ENCODE measurements at regions not wholly inside any gene's neighbourhood (a gene's known extent, or its start where the extent isn't known, plus 50 kb on each side); places are given as distances from the start of the nearest gene placed in this dataset.

DNA sequence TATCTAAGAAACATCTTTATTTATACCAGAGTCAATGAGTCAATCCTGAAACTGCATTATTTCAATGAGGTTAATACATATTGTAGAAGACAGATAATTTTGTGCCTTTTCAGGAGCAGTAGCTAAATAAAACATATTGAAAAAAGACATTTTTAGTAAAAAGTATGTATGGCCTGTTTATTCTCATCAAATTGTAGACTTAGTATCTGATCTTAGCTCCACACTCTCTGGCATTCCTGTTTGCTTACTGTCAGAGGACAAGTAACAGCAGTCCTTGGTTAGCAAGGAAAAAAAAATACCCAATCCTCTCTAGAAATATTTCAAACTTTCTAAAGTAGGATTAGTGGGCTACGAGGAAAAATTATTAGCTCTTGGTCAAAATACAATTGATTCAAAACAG, 50.5 kb upstream of the GUCY1A1 start:
- no peak for DNase-seq

DNA sequence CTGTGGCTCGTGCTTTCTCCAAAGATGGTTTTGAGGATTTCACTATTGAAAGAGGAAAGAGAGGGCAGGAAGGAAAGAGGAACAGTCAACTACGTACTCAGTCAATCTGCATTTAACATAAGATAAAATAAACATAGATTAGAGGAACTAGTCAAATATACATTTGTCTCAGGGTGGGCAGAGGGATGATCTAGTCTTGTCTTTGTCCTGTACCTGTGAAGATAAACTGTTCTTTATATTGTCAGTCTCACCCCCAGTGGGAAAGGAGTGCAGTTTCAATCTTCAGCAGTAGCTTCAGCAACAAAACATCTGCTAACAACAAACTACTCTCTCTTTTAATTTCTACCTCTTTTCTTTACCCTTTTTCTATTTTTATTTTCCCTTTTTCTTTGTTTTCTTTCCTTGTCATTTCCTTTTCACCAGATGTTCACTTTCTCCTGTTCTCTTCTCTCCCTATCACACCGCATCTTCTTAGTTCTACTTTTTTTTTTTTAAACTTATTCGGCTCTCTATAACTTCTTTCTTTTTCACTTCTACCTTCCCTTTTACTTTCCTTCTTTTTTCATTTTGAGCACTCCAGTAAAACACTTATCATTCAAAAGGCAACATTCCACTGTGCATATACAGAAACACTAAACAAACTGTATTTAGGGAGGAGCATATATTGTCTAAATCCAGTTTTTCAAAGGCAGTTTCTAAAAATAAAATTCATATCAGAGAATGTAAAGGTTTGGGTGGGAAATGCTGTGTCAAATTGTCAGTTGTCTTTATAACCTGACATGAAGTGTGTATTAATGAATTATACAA, 51.4 kb upstream of the GUCY1A1 start:
- no peak for DNase-seq

DNA sequence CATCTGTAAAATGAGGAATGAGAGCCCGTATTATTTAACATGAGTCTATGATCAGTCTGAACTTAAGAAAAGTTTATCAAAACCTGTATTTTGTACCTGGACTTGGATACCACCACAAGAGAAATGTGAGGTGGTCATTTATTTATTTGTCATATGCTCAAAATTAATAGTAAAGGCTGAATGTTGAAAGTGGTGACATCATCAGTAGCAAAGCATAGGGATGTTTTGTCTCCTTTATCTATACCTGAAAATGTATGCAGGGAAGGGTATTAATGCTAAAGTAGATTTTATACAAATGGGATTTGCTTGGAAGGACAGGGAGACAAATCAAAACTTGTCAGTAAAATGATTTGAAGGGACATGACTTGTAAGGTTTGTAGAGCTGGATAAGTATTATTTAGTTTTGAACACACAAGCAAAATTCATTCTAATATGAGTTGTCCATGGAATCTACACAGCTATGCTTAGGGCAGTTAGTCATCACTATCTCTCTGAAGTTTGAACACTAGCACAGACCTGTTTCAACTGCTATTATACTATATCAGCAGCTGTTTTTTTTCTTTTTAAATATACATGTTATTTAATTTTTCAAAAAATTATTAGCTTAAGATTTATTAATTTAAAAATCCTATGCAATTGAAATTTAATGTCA, 52.4 kb upstream of the GUCY1A1 start:
- no peak for DNase-seq

DNA sequence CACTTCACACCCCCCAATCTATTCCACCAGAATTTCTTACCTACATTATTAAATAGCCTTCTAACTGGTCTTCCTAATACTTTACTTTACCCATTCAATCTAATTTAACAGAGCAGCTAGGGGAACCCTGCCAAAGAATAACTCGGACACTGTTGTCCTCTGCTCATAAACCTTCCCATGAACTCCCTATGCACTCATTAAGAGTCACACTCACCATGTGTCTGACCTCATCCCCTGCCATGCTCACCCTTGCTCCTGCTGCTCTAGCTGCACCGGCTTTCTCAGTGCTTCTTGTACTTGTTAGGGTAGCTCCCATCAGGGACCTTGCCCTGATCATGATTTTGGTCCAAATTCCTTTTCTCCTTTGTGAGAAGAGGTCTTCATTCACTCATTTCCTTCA, 54.6 kb upstream of the GUCY1A1 start:
- DNase-seq = no peak

DNA sequence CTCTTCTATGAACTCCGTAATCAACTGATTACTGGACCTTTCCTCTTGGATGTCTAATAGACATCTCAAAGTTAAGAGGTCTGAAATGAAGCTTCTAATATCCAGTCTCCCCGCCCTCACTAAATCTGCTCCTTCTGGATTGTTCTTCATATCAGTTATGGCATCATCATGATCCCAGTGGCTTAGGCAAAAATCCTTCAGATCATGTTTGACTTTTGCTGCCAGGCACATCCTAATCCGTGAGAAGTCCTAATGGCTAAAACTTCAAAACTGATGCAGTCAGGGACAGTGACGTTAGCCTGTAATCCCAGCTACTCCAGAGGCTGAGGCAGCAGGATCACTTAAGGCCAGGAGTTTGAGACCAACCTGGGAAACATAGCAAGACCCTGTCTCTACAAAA, 55.1 kb upstream of the GUCY1A1 start:
- no peak for DNase-seq

DNA sequence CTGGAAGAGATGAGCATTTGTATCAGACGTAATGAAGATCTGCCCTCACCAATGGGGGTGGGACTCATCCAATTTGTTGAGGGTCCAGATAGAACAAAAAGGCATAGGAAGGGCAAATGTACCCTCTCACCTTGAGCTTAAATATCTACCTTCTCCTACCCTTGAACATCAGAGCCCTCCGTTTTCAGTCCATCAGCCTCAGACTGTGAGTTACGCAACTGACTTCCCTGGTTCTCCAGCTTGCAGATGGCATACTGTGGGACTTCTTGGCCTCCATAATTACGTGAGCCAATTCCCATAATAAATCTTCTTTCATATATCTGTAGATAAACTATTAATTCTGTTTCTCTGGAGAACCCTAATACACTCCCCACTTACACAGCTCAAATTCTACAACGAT, 56.5 kb upstream of the GUCY1A1 start:
- DNase-seq = no peak

DNA sequence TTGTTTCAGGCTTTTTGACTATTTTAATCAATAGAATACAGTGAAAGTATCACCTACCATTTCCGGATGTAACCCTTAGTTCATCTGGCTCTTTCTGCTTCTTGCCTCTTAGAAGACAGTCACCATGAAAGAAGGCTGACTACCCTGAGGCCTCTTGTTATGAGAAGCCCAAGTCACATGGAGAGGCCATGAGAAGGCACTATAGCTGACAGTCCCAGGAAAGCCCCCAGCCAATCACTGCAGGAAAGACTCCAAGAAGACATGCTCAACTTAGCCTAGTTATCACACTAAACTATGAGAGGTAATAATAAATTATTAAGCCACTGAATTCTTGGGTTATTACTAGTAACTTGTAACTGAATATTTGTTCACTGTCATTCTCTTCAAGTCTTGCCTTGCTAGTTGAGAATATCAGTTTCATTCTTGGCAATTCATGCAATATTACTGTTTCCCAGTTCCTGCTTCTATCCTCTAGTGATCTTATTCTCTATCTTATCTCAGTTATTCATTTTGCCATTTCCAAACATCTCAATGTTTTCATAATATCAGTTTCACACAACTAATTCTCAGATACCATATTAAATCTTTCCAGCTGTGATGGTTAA, 57.1 kb upstream of the GUCY1A1 start:
- no peak for DNase-seq

DNA sequence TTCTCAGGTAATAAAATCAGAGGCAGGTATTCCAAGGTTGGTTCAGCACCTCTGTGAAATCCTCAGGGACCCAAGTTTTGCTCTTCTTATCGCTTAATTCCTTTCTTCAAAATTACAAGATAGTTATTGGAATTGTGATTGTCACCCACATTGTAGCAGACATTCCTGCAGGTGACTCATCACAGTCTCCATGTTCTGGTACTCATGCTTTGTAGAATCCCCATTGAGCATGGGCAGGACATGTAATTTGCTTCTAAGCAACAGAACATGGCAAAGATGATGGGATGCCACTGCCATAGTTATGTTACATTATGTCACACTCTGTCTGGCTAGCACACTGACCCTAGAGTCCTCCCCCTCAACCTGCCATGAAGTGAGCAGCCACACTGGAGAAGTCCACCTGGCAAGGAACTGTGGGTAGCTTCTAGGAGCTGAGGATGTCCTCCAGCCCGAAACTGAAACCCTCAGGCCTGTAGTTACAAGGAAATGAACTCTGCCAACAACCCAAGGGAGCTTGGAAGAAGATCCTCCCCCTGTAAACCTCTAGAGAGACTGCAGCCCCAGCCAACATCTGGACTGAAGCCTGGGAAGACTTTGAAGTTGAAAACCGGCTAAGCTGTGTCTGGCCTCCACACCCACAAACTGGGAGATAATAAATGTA, 58.3 kb upstream of the GUCY1A1 start:
- DNase-seq = no peak

DNA sequence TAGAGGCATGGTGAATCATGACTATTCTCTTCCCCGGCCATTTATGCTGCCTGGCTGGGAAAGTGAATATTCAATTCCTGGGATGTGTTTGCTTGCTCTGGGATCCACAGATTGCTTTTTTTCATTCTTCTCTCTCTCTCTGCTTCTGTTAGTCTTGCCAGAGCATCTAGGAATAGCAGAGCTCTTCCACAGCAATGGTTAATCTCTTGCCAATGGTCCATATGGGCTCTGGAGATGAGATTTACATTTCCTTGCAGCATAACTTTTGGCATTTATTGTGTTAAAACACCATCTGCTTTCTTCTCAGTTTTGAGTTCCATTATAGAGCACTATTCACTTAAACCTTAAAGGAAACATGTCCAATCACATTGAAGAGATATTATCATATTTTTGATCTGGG, 59.2 kb upstream of the GUCY1A1 start:
- no peak for DNase-seq

DNA sequence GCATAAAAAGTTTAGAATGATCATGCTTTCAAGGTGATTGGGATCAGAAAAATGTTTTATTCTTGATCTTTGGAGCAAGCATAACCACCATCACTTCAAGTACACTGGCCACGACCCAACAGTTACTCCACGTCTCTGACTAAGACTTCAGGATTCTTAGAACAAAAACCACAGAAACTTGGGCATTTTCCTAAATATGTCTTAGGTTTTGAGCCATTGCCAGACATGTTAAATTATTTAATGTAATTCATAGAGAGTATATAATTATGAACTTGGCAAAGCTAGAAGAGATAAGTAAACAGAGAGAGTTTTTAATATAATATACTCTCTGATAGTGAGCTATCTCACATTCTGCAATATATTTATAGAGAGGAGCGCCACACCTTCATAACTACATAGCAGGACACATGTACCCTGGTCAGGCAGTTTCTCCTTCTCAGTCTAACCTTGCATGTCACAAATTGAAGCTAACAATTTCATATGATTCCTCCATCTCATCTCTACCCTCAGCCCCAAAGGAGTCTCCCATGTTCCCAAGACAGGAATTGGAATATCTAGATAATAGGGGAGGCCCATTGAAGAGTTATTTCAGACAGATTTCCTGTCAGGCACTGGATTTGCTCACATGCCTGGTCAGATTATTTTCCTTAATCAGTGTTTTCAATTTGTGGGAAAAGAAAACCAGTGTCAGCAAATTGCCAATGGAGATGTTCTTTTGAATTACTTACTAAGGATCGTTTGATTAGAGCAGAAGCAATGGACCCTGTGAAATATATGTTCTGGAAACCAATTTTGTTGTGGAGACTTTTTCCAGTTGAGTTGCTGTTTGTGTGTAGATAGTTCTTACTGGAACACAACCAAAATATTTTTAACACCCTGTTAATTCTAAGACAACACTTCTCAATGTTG, 61.7 kb upstream of the GUCY1A1 start:
- no peak for DNase-seq

DNA sequence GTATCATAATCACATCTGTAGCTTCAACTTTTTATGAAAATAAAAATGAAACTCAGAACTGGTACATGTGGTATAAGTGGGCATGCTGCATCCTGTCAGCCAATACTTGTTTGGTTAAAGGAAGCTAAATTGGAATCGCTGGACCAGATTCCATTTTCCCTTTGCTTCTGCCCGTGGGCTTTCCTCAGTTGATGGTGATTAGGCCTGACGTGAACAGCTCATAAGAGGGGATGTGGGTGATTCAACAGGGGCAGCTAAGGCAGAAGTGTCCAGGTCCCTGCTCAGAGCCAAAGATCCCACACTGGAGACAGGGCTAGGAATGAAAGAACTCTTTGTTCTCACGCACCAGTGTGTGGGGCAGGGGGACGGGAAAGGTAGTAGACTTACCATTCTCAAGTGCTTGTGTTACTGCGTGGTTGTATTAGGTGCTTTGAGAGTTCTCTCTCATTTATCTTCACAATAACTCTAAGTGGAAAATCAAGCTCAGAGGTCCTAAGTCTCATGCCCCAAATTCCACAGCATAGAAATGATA, 63.2 kb upstream of the GUCY1A1 start:
- no peak for DNase-seq

DNA sequence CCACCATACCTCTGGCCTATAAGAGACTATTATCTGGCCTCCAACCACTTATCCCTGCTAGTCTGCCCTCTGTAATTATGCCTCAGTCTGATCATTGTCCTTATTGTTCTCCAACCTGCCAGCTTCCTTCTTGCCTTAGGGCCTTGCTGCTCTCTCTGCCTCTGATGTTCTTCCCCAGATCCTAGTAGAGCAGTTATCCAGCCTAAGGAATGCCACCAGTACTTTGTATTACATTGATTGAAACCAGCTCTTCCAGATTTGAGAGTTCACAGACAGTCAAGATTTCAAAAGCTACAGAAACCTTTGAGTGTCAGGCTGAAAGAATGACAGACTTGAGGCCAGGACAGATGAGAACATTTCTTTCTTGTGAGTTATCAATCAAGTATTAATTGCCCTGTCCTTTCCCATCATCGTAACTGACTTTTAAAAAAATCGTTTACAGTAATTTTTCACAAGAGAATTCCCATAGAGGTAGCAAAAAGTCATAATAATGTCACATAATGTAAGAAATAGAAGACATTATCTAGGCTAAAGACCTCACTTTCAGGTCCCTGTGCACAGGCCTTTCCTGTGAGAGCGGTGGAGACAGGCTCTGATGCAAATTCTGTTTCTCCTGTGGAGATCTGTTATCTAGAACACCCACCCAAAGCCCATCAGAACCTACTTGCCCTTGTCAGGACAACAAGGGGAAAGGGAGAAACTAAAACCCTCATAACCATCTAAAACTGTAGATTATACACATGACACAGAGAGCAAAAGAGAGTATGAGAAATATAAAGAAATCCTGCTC, 64.1 kb upstream of the GUCY1A1 start:
- no peak for DNase-seq

DNA sequence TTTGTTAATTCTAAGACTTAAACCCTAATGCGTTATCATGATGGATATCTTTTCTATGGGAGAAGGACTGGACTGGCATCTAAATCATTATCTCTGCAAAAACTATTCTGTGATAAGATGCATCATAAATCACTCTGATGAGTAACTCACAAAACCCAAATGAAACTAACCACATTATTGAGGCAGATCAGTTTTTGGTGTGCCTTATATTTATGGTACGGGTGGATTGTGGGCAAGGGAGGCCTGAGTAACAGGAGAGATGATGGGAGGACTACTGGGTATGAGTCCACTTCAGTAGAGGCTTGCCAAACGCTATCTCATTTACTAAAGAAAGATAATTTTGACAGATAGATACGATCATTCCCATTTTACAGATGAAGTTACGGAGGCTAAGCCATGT, 66.4 kb upstream of the GUCY1A1 start:
- no peak for DNase-seq

DNA sequence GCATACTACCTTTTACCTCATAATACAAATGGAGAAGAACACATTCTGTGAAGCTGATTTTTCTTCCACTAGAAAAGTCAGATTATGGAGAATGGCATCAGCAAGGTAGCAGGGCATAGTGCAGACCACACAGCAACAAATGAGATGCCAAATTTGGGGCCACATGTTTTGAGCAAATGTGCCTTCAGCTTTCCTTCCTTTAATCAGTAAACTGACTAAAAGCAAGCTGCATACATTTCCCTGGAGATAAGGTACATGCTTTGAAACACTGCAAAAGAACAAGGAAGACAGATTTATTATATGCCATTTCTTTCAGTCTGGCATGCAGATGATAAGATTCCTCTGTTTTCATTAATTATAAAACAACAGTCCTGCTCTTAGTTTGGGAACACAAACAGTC, 67.1 kb upstream of the GUCY1A1 start:
- DNase-seq = peak; percentile 20

DNA sequence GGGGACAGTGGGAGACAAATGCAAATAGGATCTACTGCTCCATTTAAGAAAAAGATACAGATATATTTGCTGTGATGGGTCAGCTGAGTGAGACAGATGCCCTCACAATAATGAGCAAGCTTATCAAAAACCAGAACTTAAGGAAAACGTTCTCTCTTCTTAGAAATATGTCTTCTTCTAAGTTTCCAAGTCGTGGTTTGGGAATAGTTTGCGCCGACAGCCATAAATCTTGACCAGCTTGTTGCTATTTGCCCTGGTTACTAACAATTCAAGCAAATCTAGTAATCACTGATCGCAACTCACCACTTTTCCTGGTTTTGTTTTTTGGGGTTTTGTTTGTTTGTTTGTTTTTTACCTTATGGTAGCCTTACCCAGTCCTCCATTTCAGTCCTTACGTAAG, 67.6 kb upstream of the GUCY1A1 start:
- no peak for DNase-seq

DNA sequence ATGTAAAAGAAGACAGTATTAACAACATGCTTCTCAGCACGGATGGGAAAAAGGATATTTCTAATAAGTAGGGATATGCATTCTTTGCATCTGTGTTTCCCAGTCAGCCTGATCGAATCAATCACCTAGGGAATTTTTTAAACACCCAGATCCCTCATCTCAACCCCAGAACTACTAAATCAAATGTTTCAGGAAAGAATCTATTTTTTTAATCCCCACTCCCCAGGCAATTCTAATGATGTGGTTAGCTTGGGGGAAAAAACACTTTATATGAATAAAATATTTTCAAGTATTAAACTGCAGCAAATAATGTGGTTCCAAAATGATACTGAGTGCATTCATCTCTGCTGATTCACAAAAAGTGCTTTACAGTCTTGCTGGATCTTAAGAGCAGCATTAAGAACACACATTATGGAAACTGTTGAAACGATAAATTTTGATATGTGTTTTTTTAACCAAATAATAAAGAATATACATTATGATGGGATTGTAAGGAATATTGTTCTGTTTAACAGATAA, 68.7 kb upstream of the GUCY1A1 start:
- no peak for DNase-seq

DNA sequence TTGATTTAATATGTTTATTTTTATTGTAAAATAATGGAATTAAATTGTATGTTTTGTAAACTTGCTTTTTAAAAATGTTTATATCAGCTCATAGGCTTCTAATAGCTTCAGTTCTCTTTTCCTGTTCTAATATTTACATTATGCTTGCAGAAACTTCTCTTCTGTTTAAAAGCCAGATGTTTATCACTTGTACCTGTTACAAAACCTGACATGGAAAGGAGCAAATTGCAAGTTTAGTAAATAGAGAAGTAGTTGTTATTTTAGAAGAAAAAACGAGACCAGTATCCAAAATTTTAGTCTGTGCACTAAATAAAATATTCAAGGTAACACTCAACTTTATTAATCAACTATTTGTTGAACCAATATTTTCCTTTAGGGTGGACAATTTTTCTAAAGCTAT, 69.4 kb upstream of the GUCY1A1 start:
- no peak for DNase-seq

DNA sequence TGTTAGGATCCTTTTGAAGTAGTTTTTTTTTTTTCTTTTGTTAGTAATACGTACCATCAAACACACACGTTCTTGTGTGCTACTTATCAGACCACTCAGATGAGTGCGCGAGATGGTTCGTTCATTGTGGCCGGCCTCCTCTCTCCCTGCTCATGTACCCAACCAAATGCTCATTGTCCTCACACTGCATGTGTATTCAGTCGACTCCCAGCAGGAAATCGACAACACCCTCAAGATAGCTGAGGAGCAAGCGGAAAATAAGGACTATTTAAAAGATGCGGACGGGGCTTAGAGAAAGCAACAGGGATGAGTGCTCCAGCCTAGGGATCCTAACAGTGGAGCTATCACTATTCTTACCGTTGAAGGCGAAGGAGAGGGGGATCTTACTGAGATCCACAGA, 72.9 kb upstream of the GUCY1A1 start:
- no peak for DNase-seq

DNA sequence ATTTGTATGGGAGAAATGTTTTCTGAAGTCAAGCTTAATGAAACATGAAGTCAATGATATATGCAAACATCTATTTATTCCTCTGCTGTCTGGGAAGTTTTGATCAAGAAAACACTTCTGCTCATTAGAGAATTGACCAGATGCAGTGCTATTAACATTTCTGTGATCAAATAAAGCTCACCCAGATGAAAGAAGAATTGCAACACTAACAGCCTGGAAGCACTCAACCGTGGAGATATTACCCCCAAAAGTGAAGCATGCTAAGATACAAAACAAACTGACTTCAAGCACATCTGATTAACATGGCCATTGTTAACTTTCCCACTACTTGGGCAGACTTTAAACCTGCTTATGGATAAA, 73.7 kb upstream of the GUCY1A1 start:
- no peak for DNase-seq

DNA sequence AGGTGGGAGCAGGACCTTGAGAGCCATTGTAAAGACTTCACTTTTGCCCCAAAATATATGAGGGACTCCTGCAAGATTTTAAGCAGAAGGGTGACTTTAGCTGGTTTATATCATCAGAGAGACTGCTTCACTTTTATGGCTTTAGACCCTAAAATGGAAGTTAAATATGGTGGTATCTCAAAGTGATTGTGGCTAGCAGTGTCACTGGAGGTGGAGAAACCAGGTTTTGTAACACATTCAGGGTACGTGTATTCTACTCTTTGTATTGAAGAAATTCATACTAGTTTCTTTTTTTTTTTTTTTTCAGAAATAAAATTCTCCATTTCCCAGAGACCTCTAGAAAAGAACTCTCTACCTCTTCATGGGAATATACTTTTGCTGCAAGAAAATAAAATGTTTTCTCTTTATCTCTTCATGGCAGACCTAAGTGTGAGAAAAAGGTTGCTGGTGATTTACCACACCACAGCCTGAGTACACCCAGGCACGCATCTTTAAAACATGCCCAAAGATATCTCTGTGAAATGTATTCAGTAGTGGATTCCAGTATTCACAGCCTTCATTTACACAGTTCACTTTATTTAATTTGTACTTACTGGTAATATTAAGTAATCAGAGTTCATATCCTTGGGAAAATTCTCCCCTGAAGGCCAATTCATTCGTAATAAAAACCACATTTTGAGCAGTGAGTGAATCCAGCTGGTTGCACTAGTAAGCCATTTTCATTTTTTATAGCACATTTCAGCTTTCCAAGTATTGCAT, 74.3 kb upstream of the GUCY1A1 start:
- no peak for DNase-seq

DNA sequence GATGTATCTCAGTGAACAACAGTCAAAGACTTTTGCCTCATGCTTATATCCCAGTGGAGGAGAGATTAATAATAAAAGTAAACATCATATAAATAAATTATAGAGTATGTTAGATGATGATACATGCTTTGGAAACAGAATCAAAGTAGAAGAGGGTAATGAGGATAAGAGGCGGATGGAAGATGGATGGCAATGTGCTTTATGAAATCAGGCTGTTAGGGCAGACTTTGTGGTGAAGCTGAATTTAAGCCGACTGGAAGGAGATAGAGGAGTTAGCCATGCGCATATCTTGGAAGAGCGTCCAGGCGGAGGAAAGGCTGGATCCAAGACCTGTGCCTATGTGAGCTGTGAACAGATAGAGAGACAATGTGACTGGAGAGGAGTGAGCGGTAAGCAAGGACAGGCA, 74.9 kb upstream of the GUCY1A1 start:
- DNase-seq = no peak

Data from hematopoietic multipotent progenitor cell treated with erythropoietin and hydrocortisone succinate and interleukin-3 and kit ligand, for 8 days (in vitro differentiated cells).